Breast epithelium (tissue), 4 donors: ENCODE measurements at regions not wholly inside any gene's neighbourhood (a gene's known extent, or its start where the extent isn't known, plus 50 kb on each side); places are given as distances from the start of the nearest gene placed in this dataset.

Experiments
- DNase-seq, 2 donors: peaks; one replicate each; pipeline ENCODE4 v3.0.0-alpha.2; 2019; ENCODE audit warnings: low spot score in 2 of 2
- H3K27ac ChIP-seq, 2 donors: fragments of 200-600 bp; sonication (generic) in 1 of 2; one replicate each; pipeline ENCODE4 v1.5.1; 2016 to 2019; ENCODE audit warnings: mild to moderate bottlenecking in 1 of 2
- H3K27me3 ChIP-seq, 2 donors: fragments of 200-600 bp; sonication (generic) in 1 of 2; one replicate each; pipeline versions ENCODE4 v1.5.1 to v1.6.0; 2017 to 2019; ENCODE audit warnings: control low read depth in 1 of 2, mild to moderate bottlenecking in 1 of 2
- H3K36me3 ChIP-seq: fragments of 200-600 bp; one replicate; pipeline ENCODE4 v1.5.1; 2019
- H3K4me1 ChIP-seq, 2 donors: fragments of 200-600 bp; sonication (generic); one replicate each; pipeline ENCODE4 v1.5.1; 2016 to 2019; ENCODE audit warnings: control low read depth in 1 of 2
- H3K4me3 ChIP-seq, 3 donors: fragments of 200-600 bp; sonication (generic); 1 replicate in 2 of 3; 2 replicates in 1 of 3; pipeline ENCODE4 v1.5.1; 2016 to 2019; ENCODE audit warnings: mild to moderate bottlenecking in 3 of 3, moderate library complexity in 2 of 3
- H3K9me3 ChIP-seq, 2 donors: fragments of 200-600 bp; sonication (generic) in 1 of 2; one replicate each; pipeline ENCODE4 v1.5.1; 2016 to 2019; ENCODE audit warnings: control low read depth in 1 of 2
- POLR2A ChIP-seq: fragments of 450-650 bp; IDR thresholded peaks from one replicate; pipeline ENCODE4 v1.6.1; 2016; ENCODE audit warnings: antibody characterized with exemption, mild to moderate bottlenecking, moderate library complexity
- POLR2AphosphoS5 ChIP-seq, 3 donors: sonication (generic); formaldehyde crosslinking; IDR thresholded peaks; one replicate each; pipeline ENCODE4 v1.6.1; 2017; ENCODE audit warnings: antibody characterized with exemption in 3 of 3
- intact Hi-C: fragments of 100-400 bp; cut with DNase I; formaldehyde crosslinking; loops from one replicate; pipeline ENCODE4 v1.15.1; 2023; ENCODE audit warnings: low total_unique reads
- TF ChIP-seq, protein P1 (sequence below), 3 donors: fragments of 450-650 bp; IDR thresholded peaks; one replicate each; pipeline ENCODE4 v1.5.1; 2016 to 2017; ENCODE audit warnings: antibody characterized with exemption in 3 of 3, mild to moderate bottlenecking in 3 of 3, moderate library complexity in 3 of 3

DNA sequence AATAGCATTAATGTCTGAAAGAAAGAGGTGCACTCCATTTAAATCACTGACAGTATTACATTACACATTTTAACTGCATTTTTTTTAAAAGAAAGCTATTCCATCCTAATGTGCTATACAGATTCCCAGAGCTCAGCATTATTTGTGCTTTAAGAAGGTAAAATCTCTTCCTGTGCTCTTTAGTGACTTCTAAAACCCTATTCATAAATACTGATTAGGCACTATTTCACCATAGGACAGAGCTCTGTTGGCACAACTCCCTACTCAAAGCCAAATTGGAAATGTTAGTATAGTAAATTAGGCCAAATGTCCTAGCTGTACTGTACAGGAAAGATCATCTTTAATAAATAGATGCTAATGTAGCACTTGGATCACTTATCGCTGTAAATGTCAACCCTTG lies 262.5 kb downstream of the TUSC1 start:
- H3K27ac ChIP-seq, result no peak overlapping the region
- no peaks in the 10 kb centered on the region for H3K9me3 ChIP-seq
- no peak for DNase-seq
- TF ChIP-seq, protein P1, sequence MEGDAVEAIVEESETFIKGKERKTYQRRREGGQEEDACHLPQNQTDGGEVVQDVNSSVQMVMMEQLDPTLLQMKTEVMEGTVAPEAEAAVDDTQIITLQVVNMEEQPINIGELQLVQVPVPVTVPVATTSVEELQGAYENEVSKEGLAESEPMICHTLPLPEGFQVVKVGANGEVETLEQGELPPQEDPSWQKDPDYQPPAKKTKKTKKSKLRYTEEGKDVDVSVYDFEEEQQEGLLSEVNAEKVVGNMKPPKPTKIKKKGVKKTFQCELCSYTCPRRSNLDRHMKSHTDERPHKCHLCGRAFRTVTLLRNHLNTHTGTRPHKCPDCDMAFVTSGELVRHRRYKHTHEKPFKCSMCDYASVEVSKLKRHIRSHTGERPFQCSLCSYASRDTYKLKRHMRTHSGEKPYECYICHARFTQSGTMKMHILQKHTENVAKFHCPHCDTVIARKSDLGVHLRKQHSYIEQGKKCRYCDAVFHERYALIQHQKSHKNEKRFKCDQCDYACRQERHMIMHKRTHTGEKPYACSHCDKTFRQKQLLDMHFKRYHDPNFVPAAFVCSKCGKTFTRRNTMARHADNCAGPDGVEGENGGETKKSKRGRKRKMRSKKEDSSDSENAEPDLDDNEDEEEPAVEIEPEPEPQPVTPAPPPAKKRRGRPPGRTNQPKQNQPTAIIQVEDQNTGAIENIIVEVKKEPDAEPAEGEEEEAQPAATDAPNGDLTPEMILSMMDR (IDR thresholded peaks at IDR 0.05), result no peak
- TF ChIP-seq POLR2A (no peak), POLR2AphosphoS5 (IDR thresholded peaks at IDR 0.05) (no peak)
- H3K36me3 ChIP-seq, result no peaks in the 10 kb centered on the region
- no peak overlapping the region for H3K4me3 ChIP-seq
- no peaks in the 10 kb centered on the region for H3K4me1 ChIP-seq
- no peaks in the 10 kb centered on the region for H3K27me3 ChIP-seq
- intact Hi-C loops, result no loop called here

DNA sequence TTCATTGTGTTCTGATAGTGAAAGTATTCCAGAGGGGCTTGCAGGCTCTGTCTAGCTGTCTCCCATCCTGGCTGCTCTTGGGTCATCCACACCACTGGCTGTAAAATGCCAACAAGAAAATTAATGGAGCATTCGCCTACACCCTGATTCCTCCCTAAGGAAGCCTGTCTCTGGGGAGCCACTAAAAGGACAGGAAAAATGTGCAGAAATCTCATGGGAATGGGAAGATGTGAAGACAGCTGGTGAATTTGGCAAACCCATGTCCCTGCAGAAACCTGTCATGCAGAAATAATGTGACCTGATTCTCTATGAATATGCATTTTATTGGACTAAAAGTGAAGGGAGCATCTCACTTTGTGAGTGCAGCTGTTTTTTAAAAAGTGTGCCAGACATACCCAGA lies 265.6 kb downstream of the TUSC1 start:
- intact Hi-C loops, result no loop called here
- Histone ChIP-seq H3K36me3 (no peaks in the 10 kb centered on the region), H3K27ac (no peak overlapping the region), H3K4me1 (no peaks in the 10 kb centered on the region), H3K4me3 (no peak overlapping the region), H3K9me3 (no peaks in the 10 kb centered on the region), H3K27me3 (no peaks in the 10 kb centered on the region)
- no peak for DNase-seq
- TF ChIP-seq, protein P1 (IDR thresholded peaks at IDR 0.05), result no peak
- no peak for TF ChIP-seq POLR2AphosphoS5 (IDR thresholded peaks at IDR 0.05)
- no peak for TF ChIP-seq POLR2A

DNA sequence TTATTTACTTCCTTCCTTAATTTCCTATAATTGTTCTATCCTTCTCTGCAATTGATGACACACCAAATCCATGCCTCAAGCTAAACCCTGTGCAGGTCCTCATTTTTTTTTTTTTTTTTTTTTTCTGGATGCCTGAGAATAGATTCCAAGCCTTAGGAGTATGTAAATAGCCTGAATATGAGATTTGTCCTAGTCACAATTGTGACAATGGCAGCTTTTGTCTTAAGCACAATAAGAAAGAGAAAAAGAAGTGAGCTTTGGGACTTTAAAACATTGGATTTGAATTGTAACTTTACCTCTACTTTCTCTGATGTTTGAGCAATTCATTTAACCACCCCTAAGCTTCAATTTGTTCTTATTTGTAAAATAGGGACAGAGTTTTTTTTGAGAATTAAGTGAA lies 280.5 kb downstream of the TUSC1 start:
- Histone ChIP-seq H3K4me1 (no peaks in the 10 kb centered on the region), H3K27ac (no peak overlapping the region), H3K27me3 (no peaks in the 10 kb centered on the region), H3K4me3 (no peak overlapping the region), H3K36me3 (no peaks in the 10 kb centered on the region), H3K9me3 (no peaks in the 10 kb centered on the region)
- DNase-seq, result no peak
- intact Hi-C loops, result no loop called here
- TF ChIP-seq POLR2A (no peak), POLR2AphosphoS5 (IDR thresholded peaks at IDR 0.05) (no peak)
- TF ChIP-seq, protein P1 (IDR thresholded peaks at IDR 0.05), result no peak

DNA sequence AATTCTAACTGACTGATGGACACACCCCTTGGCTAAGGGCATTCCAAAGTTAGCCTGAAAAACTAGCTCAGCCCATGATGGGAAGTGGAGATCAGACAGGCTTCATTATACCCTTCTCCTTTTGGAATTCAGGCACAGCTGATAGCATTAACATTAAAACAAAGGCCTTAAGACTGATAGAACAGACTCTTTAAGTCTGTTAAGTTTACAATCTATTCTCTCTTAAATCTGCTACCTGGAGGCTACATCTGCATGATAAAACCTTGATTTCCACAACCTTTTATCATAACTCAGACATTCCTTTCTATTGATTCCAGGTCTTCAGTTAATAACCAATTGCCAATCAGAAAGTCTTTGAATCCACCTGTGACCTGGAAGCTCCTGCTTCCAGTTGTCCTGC lies 281.4 kb downstream of the TUSC1 start:
- Histone ChIP-seq H3K27ac (no peak overlapping the region), H3K4me3 (no peak overlapping the region), H3K4me1 (no peaks in the 10 kb centered on the region), H3K9me3 (no peaks in the 10 kb centered on the region), H3K36me3 (no peaks in the 10 kb centered on the region), H3K27me3 (no peaks in the 10 kb centered on the region)
- intact Hi-C loops, result no loop called here
- DNase-seq, result no peak
- TF ChIP-seq POLR2A, result no peak

DNA sequence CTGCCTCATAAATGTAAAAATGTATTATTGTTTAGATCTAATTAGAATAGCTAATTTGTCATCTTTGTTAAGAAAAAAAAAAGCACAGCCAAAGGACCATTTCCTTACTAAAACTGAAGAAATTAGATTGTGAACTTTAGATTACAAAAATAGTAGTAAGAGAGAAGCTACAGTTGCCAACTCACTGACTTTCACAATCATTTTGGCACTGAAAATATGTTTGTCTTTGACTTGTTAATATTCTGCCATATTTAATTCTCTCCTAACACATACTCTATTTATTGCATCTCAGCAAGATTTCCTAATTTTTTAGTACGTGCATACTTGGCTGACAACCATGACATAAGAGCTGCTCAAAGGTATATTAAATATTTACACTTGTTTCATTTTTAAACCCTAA lies 297.1 kb downstream of the TUSC1 start:
- no peaks in the 10 kb centered on the region for H3K27me3 ChIP-seq
- no peaks in the 10 kb centered on the region for H3K36me3 ChIP-seq
- DNase-seq, result no peak
- no peaks in the 10 kb centered on the region for H3K9me3 ChIP-seq
- intact Hi-C loops, result no loop called here
- H3K4me1 ChIP-seq, result no peaks in the 10 kb centered on the region
- no peak for TF ChIP-seq POLR2A
- TF ChIP-seq POLR2AphosphoS5 (IDR thresholded peaks at IDR 0.05), result no peak
- TF ChIP-seq, protein P1 (IDR thresholded peaks at IDR 0.05), result no peak
- H3K27ac ChIP-seq, result no peak overlapping the region
- H3K4me3 ChIP-seq, result no peak overlapping the region

DNA sequence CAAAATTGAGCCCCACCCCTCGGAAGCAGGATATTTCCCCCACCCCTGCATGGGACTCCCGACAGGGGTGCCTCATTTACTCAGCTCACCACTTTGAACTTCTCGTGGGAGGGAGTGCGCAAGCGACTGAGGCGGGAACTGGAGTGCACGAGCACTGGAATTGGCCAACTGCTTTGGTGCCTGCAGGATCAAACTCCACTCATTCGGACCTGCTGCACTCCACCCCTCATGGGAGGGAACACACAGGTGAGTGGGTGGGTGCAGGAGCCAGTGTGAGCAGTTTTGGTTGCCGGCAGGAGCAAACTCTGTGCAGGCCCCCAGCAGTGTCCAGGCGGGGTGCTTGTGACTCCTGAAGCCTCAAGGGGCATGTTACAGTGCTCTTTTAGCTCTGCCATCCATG lies 301.2 kb downstream of the TUSC1 start:
- no peaks in the 10 kb centered on the region for H3K36me3 ChIP-seq
- H3K4me3 ChIP-seq, result no peak overlapping the region
- no peak for DNase-seq
- H3K27ac ChIP-seq, result no peak overlapping the region
- TF ChIP-seq, protein P1 (IDR thresholded peaks at IDR 0.05), result no peak
- no peak for TF ChIP-seq POLR2A
- no peak for TF ChIP-seq POLR2AphosphoS5 (IDR thresholded peaks at IDR 0.05)
- no peaks in the 10 kb centered on the region for H3K4me1 ChIP-seq
- intact Hi-C loops, result no loop called here
- no peaks in the 10 kb centered on the region for H3K9me3 ChIP-seq
- no peaks in the 10 kb centered on the region for H3K27me3 ChIP-seq
